ENCODE measurements at regions not wholly inside any gene's neighbourhood (a gene's known extent, or its start where the extent isn't known, plus 50 kb on each side); places are given as distances from the start of the nearest gene placed in this dataset.

- Histone ChIP-seq H3K27ac (ENCODE audit: low read length) (no peak overlapping the region), H3K4me1 (ENCODE audit: control insufficient read depth, insufficient read depth, low read length) (no peaks in the 10 kb centered on the region; the same call in 1 of the 2 replicates), H3K4me3 (ENCODE audit: low read depth in 2 of 2, low read length in 2 of 2) (no peak overlapping the region), H3K27me3 (ENCODE audit: control insufficient read depth, insufficient read depth, low read length) (no peaks in the 10 kb centered on the region), H3K36me3 (ENCODE audit: control insufficient read depth, insufficient read depth, low read length) (no peaks in the 10 kb centered on the region; the same call in 1 of the 2 replicates), H3K9me3 (ENCODE audit: control insufficient read depth, insufficient read depth, low read depth, low read length) (no peaks in the 10 kb centered on the region)
- ATAC-seq (no peak), DNase-seq (ENCODE audit: low read depth, low spot score) (no peak)
- no TSS peak for BruUV-seq (replicated peaks)
- in situ Hi-C loops (cut with HindIII; ENCODE audit: low pct_unique_long_range_greater_than_20kb, low sequenced_read_pairs) = no loop called here
- TF ChIP-seq POLR2AphosphoS5 (IDR thresholded peaks at IDR 0.05; ENCODE audit: low read depth, low read length) (no peak), TCF7L2 (IDR thresholded peaks at IDR 0.05; ENCODE audit: low read depth, low read length) (no peak), SIN3A (IDR thresholded peaks at IDR 0.05; ENCODE audit: borderline replicate concordance, insufficient read depth, low read depth, low read length) (no peak)
- TF ChIP-seq, protein P1, sequence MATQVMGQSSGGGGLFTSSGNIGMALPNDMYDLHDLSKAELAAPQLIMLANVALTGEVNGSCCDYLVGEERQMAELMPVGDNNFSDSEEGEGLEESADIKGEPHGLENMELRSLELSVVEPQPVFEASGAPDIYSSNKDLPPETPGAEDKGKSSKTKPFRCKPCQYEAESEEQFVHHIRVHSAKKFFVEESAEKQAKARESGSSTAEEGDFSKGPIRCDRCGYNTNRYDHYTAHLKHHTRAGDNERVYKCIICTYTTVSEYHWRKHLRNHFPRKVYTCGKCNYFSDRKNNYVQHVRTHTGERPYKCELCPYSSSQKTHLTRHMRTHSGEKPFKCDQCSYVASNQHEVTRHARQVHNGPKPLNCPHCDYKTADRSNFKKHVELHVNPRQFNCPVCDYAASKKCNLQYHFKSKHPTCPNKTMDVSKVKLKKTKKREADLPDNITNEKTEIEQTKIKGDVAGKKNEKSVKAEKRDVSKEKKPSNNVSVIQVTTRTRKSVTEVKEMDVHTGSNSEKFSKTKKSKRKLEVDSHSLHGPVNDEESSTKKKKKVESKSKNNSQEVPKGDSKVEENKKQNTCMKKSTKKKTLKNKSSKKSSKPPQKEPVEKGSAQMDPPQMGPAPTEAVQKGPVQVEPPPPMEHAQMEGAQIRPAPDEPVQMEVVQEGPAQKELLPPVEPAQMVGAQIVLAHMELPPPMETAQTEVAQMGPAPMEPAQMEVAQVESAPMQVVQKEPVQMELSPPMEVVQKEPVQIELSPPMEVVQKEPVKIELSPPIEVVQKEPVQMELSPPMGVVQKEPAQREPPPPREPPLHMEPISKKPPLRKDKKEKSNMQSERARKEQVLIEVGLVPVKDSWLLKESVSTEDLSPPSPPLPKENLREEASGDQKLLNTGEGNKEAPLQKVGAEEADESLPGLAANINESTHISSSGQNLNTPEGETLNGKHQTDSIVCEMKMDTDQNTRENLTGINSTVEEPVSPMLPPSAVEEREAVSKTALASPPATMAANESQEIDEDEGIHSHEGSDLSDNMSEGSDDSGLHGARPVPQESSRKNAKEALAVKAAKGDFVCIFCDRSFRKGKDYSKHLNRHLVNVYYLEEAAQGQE (IDR thresholded peaks at IDR 0.05; ENCODE audit: insufficient read depth in 1 of 2, low read depth in 2 of 2, low read length in 1 of 2) = no peak
- TF ChIP-seq, protein P2, sequence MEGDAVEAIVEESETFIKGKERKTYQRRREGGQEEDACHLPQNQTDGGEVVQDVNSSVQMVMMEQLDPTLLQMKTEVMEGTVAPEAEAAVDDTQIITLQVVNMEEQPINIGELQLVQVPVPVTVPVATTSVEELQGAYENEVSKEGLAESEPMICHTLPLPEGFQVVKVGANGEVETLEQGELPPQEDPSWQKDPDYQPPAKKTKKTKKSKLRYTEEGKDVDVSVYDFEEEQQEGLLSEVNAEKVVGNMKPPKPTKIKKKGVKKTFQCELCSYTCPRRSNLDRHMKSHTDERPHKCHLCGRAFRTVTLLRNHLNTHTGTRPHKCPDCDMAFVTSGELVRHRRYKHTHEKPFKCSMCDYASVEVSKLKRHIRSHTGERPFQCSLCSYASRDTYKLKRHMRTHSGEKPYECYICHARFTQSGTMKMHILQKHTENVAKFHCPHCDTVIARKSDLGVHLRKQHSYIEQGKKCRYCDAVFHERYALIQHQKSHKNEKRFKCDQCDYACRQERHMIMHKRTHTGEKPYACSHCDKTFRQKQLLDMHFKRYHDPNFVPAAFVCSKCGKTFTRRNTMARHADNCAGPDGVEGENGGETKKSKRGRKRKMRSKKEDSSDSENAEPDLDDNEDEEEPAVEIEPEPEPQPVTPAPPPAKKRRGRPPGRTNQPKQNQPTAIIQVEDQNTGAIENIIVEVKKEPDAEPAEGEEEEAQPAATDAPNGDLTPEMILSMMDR (IDR thresholded peaks at IDR 0.05) = no peak
- CTCF ChIA-PET = no interaction called here
- intact Hi-C loops (cut with micrococcal nuclease; ENCODE audit: unreplicated experiment) = no loop called here
- POLR2A ChIA-PET = no interaction called here
Observed at GRCh38 chr5:126122942-126123341, 300.3 kb upstream of the GRAMD2B start.

DNA sequence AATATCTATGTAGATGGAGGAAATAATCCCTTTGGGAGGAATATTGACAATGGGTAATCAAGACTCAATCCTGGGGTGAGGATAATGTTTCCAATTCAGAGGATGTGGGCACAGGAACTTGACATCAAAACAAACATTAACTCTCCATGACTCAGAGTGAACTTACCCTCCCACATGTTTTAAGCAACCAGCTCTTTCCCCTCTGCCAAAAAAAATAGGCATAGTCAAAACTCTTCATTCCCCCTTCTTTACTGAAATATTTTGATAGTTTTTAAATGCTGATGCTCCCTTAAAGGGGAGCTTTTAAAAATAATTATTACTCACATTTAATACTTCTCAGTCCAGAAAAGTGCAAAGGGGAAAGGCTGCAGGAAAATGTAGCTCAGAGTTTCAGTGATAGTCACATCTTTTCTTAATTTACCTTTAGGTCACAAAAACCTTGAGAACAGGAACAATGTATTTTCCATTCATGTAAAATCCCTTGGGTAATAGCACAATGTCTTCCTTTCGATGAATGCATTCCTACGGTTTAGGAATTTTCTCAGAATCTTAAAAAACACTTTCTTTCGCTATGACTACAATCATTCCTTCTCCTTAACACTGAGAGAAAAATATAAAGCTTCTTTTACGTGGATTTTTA lies 298.4 kb upstream of the GRAMD2B start:
- Histone ChIP-seq H3K27ac (ENCODE audit: low read length) (no peak overlapping the region), H3K4me3 (ENCODE audit: low read depth in 2 of 2, low read length in 2 of 2) (no peak overlapping the region), H3K36me3 (ENCODE audit: control insufficient read depth, insufficient read depth, low read length) (no peaks in the 10 kb centered on the region; the same call in 1 of the 2 replicates), H3K4me1 (ENCODE audit: control insufficient read depth, insufficient read depth, low read length) (no peaks in the 10 kb centered on the region; the same call in 1 of the 2 replicates), H3K27me3 (ENCODE audit: control insufficient read depth, insufficient read depth, low read length) (no peaks in the 10 kb centered on the region), H3K9me3 (ENCODE audit: control insufficient read depth, insufficient read depth, low read depth, low read length) (no peaks in the 10 kb centered on the region)
- ATAC-seq = no peak
- ChIA-PET POLR2A (interaction anchor here (0.6 kb wide), 1 partner anchor 317 kb away, joined by 3 read pairs; no protein-coding TSS in a partner anchor), CTCF (no interaction called here)
- intact Hi-C loops (cut with micrococcal nuclease; ENCODE audit: unreplicated experiment) (no loop called here), in situ Hi-C loops (cut with HindIII; ENCODE audit: low pct_unique_long_range_greater_than_20kb, low sequenced_read_pairs) (no loop called here)
- no peak for TF ChIP-seq TCF7L2 (IDR thresholded peaks at IDR 0.05; ENCODE audit: low read depth, low read length)
- TF ChIP-seq SIN3A (IDR thresholded peaks at IDR 0.05; ENCODE audit: borderline replicate concordance, insufficient read depth, low read depth, low read length) = no peak
- TF ChIP-seq POLR2AphosphoS5 (IDR thresholded peaks at IDR 0.05; ENCODE audit: low read depth, low read length) = no peak
- TF ChIP-seq, protein P1 (IDR thresholded peaks at IDR 0.05; ENCODE audit: insufficient read depth in 1 of 2, low read depth in 2 of 2, low read length in 1 of 2) = no peak
- TF ChIP-seq, protein P2 (IDR thresholded peaks at IDR 0.05) = no peak
- no peak for DNase-seq (ENCODE audit: low read depth, low spot score)
- BruUV-seq (replicated peaks) = no TSS peak
